ENCODE measurements at regions not wholly inside any gene's neighbourhood (a gene's known extent, or its start where the extent isn't known, plus 50 kb on each side); places are given as distances from the start of the nearest gene placed in this dataset.

GRCh38 chr12:29902043-29902442 lies 118.3 kb upstream of the TMTC1 start:
- in situ Hi-C loops (cut with MboI; ENCODE audit: low sequenced_read_pairs), result no loop called here
- Histone ChIP-seq H3K9me1 (ENCODE audit: insufficient read depth, low read length) (no peaks in the 10 kb centered on the region), H2AFZ (replicated peaks; ENCODE audit: low read length, poor library complexity) (no peak overlapping the region), H2AK9ac (replicated peaks; ENCODE audit: low read depth, low read length, poor library complexity) (no peak overlapping the region), H3K4ac (ENCODE audit: low read depth, low read length) (no peak overlapping the region), H2BK20ac (ENCODE audit: low read depth, low read length) (no peak overlapping the region), H2BK120ac (ENCODE audit: low read depth, low read length) (no peak overlapping the region), H4K20me1 (ENCODE audit: insufficient read depth, low read length) (no peaks in the 10 kb centered on the region), H2BK5ac (ENCODE audit: low read depth, low read length, poor library complexity, severe bottlenecking) (no peak overlapping the region), H3K56ac (ENCODE audit: extremely low read depth, insufficient read depth, low read length) (no peak overlapping the region), H3K4me2 (ENCODE audit: low read depth, low read length) (no peak overlapping the region), H2AK5ac (ENCODE audit: low read depth, low read length) (no peak overlapping the region), H4K91ac (ENCODE audit: insufficient read depth, low read depth, low read length) (no peak overlapping the region), H3K23ac (ENCODE audit: low read depth, low read length) (no peak overlapping the region), H3K14ac (replicated peaks; ENCODE audit: low read depth, low read length) (no peak overlapping the region), H4K5ac (ENCODE audit: low read depth, low read length) (no peak overlapping the region), H3K27ac (ENCODE audit: insufficient read depth, low read length) (no peak overlapping the region), H3K79me1 (ENCODE audit: low read depth in 1 of 2, low read length in 2 of 2) (no peaks in the 10 kb centered on the region), H3K27me3 (ENCODE audit: control insufficient read depth, insufficient read depth, low read length) (no peaks in the 10 kb centered on the region; the same call in 1 of the 2 replicates), H4K8ac (ENCODE audit: low read depth in 2 of 2, low read length in 2 of 2) (no peak overlapping the region), H3K9me3 (ENCODE audit: control insufficient read depth, insufficient read depth, low read length) (no peaks in the 10 kb centered on the region), H3K4me1 (ENCODE audit: control insufficient read depth, insufficient read depth, low read length) (no peaks in the 10 kb centered on the region), H3K18ac (ENCODE audit: low read depth, low read length) (no peak overlapping the region), H2BK15ac (ENCODE audit: low read depth, low read length) (no peak overlapping the region), H3K4me3 (ENCODE audit: insufficient read depth, low read depth, low read length) (no peak overlapping the region), H3K36me3 (ENCODE audit: control insufficient read depth, insufficient read depth, low read length) (no peaks in the 10 kb centered on the region), H3K9ac (ENCODE audit: low read depth, low read length) (no peak overlapping the region)
- dilution Hi-C loops (cut with HindIII; ENCODE audit: low sequenced_read_pairs, unreplicated experiment), result no loop called here
- DNase-seq (no peak), ATAC-seq (ENCODE audit: low read depth) (no peak)
- POLR2A ChIA-PET (ENCODE audit: unreplicated experiment), result no interaction called here
- no CpG with 5 or more reads among the region's 2 CpGs for WGBS, 2 experiments (ENCODE audit: extremely low coverage in 2 of 2, insufficient read length in 1 of 2)
- BruUV-seq (replicated peaks), result no TSS peak
- CTCF ChIA-PET, result no interaction called here
- TF ChIP-seq FOS (IDR thresholded peaks at IDR 0.05; ENCODE audit: low read depth, low read length) (no peak), ELK1 (IDR thresholded peaks at IDR 0.05; ENCODE audit: borderline replicate concordance, low read depth, low read length) (no peak), SMC3 (IDR thresholded peaks at IDR 0.05; ENCODE audit: low read depth, low read length) (no peak), CHD1 (IDR thresholded peaks at IDR 0.05; ENCODE audit: low read depth, low read length) (no peak), USF2 (IDR thresholded peaks at IDR 0.05; ENCODE audit: low read depth, low read length) (no peak), CEBPB (IDR thresholded peaks at IDR 0.05; ENCODE audit: low read depth, low read length) (no peak), BHLHE40 (IDR thresholded peaks at IDR 0.05; ENCODE audit: low read depth, low read length) (no peak), NFE2L2 (IDR thresholded peaks at IDR 0.05; ENCODE audit: low read depth, low read length) (no peak), MXI1 (IDR thresholded peaks at IDR 0.05; ENCODE audit: borderline replicate concordance, low read depth, low read length) (no peak), RAD21 (IDR thresholded peaks at IDR 0.05; ENCODE audit: low read length) (no peak), RCOR1 (IDR thresholded peaks at IDR 0.05; ENCODE audit: insufficient replicate concordance, low read length) (no peak), MAFK (IDR thresholded peaks at IDR 0.05; ENCODE audit: low read depth, low read length) (no peak), MAZ (IDR thresholded peaks at IDR 0.05; ENCODE audit: borderline replicate concordance, low read depth, low read length) (no peak), POLR2A (IDR thresholded peaks at IDR 0.05; ENCODE audit: low read depth, low read length) (no peak)
- intact Hi-C loops (cut with micrococcal nuclease), result no loop called here
